ENCODE measurements at regions not wholly inside any gene's neighbourhood (a gene's known extent, or its start where the extent isn't known, plus 50 kb on each side); places are given as distances from the start of the nearest gene placed in this dataset.

DNA sequence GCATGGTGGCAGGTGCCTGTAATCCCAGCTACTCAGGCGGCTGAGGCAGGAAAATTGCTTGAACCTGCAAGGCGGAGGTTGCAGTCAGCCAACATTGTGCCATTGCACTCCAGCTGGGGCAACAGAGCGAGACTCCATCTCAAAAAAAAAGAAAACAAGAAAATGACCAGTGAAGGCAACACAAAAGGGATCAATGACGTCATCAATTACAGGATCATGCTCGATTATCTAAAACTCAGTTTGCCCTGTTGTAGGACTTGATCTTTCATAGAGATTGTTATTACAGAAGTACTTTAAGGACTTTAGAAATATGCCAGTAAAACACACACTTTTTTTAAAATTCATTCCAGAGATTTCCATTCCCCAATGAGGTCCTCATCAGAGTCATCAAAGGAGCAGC, 147.8 kb downstream of the ETS2 start:
- no peaks in the 10 kb centered on the region for H3K36me3 ChIP-seq (ENCODE audit: control insufficient read depth, insufficient read depth, low read length)
- DNase-seq (ENCODE audit: low read depth, low spot score) (no peak), ATAC-seq (no peak)
- no TSS peak for BruUV-seq (replicated peaks)
- H3K4me1 ChIP-seq (ENCODE audit: control insufficient read depth, insufficient read depth, low read length): no peaks in the 10 kb centered on the region
- intact Hi-C loops (cut with micrococcal nuclease; ENCODE audit: unreplicated experiment): no loop called here
- H3K4me3 ChIP-seq (ENCODE audit: low read depth in 2 of 2, low read length in 2 of 2): no peak overlapping the region
- ChIA-PET CTCF (no interaction called here), POLR2A (no interaction called here)
- H3K9me3 ChIP-seq (ENCODE audit: control insufficient read depth, insufficient read depth, low read depth, low read length): no peaks in the 10 kb centered on the region
- H3K27me3 ChIP-seq (ENCODE audit: control insufficient read depth, insufficient read depth, low read length): no peaks in the 10 kb centered on the region
- in situ Hi-C loops (cut with HindIII; ENCODE audit: low pct_unique_long_range_greater_than_20kb, low sequenced_read_pairs): no loop called here
- no peak overlapping the region for H3K27ac ChIP-seq (ENCODE audit: low read length)
- TF ChIP-seq TCF7L2 (IDR thresholded peaks at IDR 0.05; ENCODE audit: low read depth, low read length) (no peak), POLR2AphosphoS5 (IDR thresholded peaks at IDR 0.05; ENCODE audit: low read depth, low read length) (no peak), REST (IDR thresholded peaks at IDR 0.05; ENCODE audit: insufficient read depth in 1 of 2, low read depth in 2 of 2, low read length in 1 of 2) (no peak), SIN3A (IDR thresholded peaks at IDR 0.05; ENCODE audit: borderline replicate concordance, insufficient read depth, low read depth, low read length) (no peak)
- TF ChIP-seq, protein P1, sequence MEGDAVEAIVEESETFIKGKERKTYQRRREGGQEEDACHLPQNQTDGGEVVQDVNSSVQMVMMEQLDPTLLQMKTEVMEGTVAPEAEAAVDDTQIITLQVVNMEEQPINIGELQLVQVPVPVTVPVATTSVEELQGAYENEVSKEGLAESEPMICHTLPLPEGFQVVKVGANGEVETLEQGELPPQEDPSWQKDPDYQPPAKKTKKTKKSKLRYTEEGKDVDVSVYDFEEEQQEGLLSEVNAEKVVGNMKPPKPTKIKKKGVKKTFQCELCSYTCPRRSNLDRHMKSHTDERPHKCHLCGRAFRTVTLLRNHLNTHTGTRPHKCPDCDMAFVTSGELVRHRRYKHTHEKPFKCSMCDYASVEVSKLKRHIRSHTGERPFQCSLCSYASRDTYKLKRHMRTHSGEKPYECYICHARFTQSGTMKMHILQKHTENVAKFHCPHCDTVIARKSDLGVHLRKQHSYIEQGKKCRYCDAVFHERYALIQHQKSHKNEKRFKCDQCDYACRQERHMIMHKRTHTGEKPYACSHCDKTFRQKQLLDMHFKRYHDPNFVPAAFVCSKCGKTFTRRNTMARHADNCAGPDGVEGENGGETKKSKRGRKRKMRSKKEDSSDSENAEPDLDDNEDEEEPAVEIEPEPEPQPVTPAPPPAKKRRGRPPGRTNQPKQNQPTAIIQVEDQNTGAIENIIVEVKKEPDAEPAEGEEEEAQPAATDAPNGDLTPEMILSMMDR (IDR thresholded peaks at IDR 0.05): no peak

DNA sequence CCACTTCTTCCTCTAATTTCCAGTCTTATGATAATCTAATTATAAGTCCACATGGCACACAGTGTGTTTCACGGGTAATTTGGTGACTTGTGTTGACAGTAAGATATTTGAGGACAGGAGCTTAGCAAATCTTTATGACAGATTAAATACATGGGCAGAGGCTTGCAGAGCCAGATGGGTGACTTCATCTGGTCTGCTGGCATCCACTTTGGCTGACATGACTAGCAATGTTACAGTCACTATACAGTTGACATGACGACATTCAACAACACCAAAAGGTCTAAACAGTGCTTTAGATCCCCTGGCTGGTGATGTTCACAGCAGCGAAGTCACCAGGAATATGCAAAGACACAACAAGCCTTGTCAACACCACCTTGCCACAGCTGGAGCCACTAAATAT, 147.2 kb downstream of the ETS2 start:
- Histone ChIP-seq H3K9me3 (ENCODE audit: control insufficient read depth, insufficient read depth, low read depth, low read length) (no peaks in the 10 kb centered on the region), H3K36me3 (ENCODE audit: control insufficient read depth, insufficient read depth, low read length) (no peaks in the 10 kb centered on the region), H3K27ac (ENCODE audit: low read length) (no peak overlapping the region), H3K4me3 (ENCODE audit: low read depth in 2 of 2, low read length in 2 of 2) (no peak overlapping the region), H3K27me3 (ENCODE audit: control insufficient read depth, insufficient read depth, low read length) (no peaks in the 10 kb centered on the region), H3K4me1 (ENCODE audit: control insufficient read depth, insufficient read depth, low read length) (no peaks in the 10 kb centered on the region)
- no TSS peak for BruUV-seq (replicated peaks)
- TF ChIP-seq SIN3A (IDR thresholded peaks at IDR 0.05; ENCODE audit: borderline replicate concordance, insufficient read depth, low read depth, low read length) (no peak), TCF7L2 (IDR thresholded peaks at IDR 0.05; ENCODE audit: low read depth, low read length) (no peak), REST (IDR thresholded peaks at IDR 0.05; ENCODE audit: insufficient read depth in 1 of 2, low read depth in 2 of 2, low read length in 1 of 2) (no peak), POLR2AphosphoS5 (IDR thresholded peaks at IDR 0.05; ENCODE audit: low read depth, low read length) (no peak)
- TF ChIP-seq, protein P1 (IDR thresholded peaks at IDR 0.05): no peak
- DNase-seq (ENCODE audit: low read depth, low spot score) (no peak), ATAC-seq (no peak)
- ChIA-PET CTCF (no interaction called here), POLR2A (no interaction called here)
- intact Hi-C loops (cut with micrococcal nuclease; ENCODE audit: unreplicated experiment): no loop called here
- in situ Hi-C loops (cut with HindIII; ENCODE audit: low pct_unique_long_range_greater_than_20kb, low sequenced_read_pairs): no loop called here
